ENCODE measurements at regions not wholly inside any gene's neighbourhood (a gene's known extent, or its start where the extent isn't known, plus 50 kb on each side); places are given as distances from the start of the nearest gene placed in this dataset.

- no peak for TF ChIP-seq POLR2A (IDR thresholded peaks at IDR 0.05)
- TF ChIP-seq CTCF (IDR thresholded peaks at IDR 0.05 in 4 of 5, conservative IDR thresholded peaks at IDR 0.05 in 1 of 5) = no peak
Observed at GRCh38 chr7:145797507-145797906, 319.1 kb upstream of the CNTNAP2 start.
